DOHH2 (cell line): ENCODE measurements at regions not wholly inside any gene's neighbourhood (a gene's known extent, or its start where the extent isn't known, plus 50 kb on each side); places are given as distances from the start of the nearest gene placed in this dataset.

Source experiments
- H3F3A ChIP-seq: fragments of 200-600 bp; sonication (generic), shearing (Covaris generic); 2 replicates; pipeline ENCODE4 v1.6.0; 2016; ENCODE audit warnings: antibody characterized with exemption, mild to moderate bottlenecking; ENCODE audit not compliant: control insufficient read depth, insufficient read depth
- H3K27ac ChIP-seq: fragments of 200-600 bp; sonication (generic); 2 replicates; pipeline ENCODE4 v1.5.1; 2014; ENCODE audit warnings: low read depth, mild to moderate bottlenecking, low read length, moderate library complexity
- H3K27me3 ChIP-seq: fragments of 200-600 bp; sonication (generic); 2 replicates; pipeline ENCODE4 v1.6.1; 2014; ENCODE audit warnings: mild to moderate bottlenecking, low read length, mixed read lengths; ENCODE audit not compliant: control insufficient read depth
- H3K36me3 ChIP-seq: fragments of 200-600 bp; sonication (generic); 2 replicates; pipeline ENCODE4 v1.6.1; 2014; ENCODE audit warnings: mild to moderate bottlenecking, low read length, moderate library complexity, mixed read lengths; ENCODE audit not compliant: control insufficient read depth
- H3K4me1 ChIP-seq: fragments of 200-600 bp; sonication (generic); 2 replicates; pipeline ENCODE4 v1.6.1; 2014; ENCODE audit warnings: mild to moderate bottlenecking, low read length, mixed read lengths; ENCODE audit not compliant: control insufficient read depth
- H3K4me2 ChIP-seq: fragments of 200-600 bp; sonication (generic); 2 replicates; pipeline ENCODE4 v1.6.0; 2014; ENCODE audit warnings: mild to moderate bottlenecking, low read length, moderate library complexity
- H3K4me3 ChIP-seq: fragments of 200-600 bp; sonication (generic); 2 replicates; pipeline ENCODE4 v1.5.1; 2014; ENCODE audit warnings: mild to moderate bottlenecking, low read length, mixed read lengths
- H3K79me2 ChIP-seq: fragments of 200-600 bp; sonication (generic); 2 replicates; pipeline ENCODE4 v1.6.1; 2014; ENCODE audit warnings: mild to moderate bottlenecking, low read length, mixed read lengths; ENCODE audit not compliant: control insufficient read depth
- H3K9me2 ChIP-seq: fragments of 200-600 bp; sonication (generic); replicated peaks from 2 replicates; pipeline ENCODE4 v1.6.1; 2014; ENCODE audit warnings: mild to moderate bottlenecking, low read length, mixed read lengths; ENCODE audit not compliant: control insufficient read depth
- H3K9me3 ChIP-seq: fragments of 200-600 bp; sonication (generic); 2 replicates; pipeline ENCODE4 v1.6.1; 2014; ENCODE audit warnings: antibody characterized with exemption, low read length, mixed read lengths; ENCODE audit not compliant: control insufficient read depth, insufficient read depth
- H4K20me1 ChIP-seq: fragments of 200-600 bp; sonication (generic); 2 replicates; pipeline ENCODE4 v1.6.0; 2014; ENCODE audit warnings: low read depth, mild to moderate bottlenecking, antibody characterized with exemption, low read length, moderate library complexity; ENCODE audit not compliant: control insufficient read depth, insufficient read depth
- EZH2phosphoT487 ChIP-seq: fragments of 200-600 bp; sonication (generic); IDR thresholded peaks from 2 replicates; pipeline ENCODE4 v1.6.1; 2017; ENCODE audit warnings: borderline replicate concordance, mild to moderate bottlenecking, antibody characterized with exemption, low read length, moderate library complexity, mixed read lengths
- TF ChIP-seq, protein P1 (sequence below): fragments of 200-600 bp; sonication (generic); IDR thresholded peaks from one replicate; pipeline ENCODE4 v1.5.1; 2014; ENCODE audit warnings: antibody characterized with exemption, mild to moderate bottlenecking, low read depth, low read length; ENCODE audit not compliant: poor library complexity, severe bottlenecking

DNA sequence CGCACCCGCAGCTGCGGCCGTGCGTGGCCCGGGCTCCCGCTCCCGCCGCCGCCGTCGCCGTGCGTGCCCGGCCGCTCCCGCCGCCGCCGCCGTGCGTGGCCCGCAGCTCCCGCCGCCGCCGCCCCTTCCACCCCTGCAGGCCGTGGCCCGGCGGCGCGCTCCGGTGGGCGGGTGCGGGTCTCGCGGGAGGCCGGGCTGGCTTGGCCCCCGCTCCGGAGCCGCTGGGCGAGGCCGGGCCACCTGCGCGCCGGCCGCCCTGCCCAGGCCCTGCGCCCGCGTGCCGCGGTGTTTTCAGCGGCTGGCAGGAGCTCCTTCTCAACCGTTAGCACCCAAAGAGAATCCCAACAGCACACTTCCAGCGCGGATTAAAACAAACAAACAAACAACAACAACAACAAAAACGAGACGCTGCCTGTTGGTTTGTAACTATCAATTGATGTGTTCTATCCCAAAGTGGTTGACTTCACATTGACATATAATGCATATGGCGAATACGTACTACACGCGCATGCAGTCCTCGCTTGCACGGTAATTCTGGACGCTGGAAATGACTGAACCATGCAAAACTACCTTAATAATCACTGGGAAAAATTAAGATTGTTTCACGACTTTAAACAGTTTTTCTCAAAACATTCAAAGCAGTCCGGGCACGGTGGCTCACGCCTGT lies 113.7 kb upstream of the GOLGA8J start:
- Histone ChIP-seq H3K4me2 (no peak overlapping the region), H3K27me3 (no peaks in the 10 kb centered on the region), H3K9me2 (no peaks in the 10 kb centered on the region), H3K79me2 (no peaks in the 10 kb centered on the region), H3K4me1 (no peaks in the 10 kb centered on the region), H3K36me3 (no peaks in the 10 kb centered on the region), H3K9me3 (no peaks in the 10 kb centered on the region; the same call in 1 of the 2 replicates), H3F3A (no peaks in the 10 kb centered on the region), H3K27ac (no peak overlapping the region), H4K20me1 (no peaks in the 10 kb centered on the region), H3K4me3 (no peak overlapping the region)
- TF ChIP-seq EZH2phosphoT487, result no peak
- TF ChIP-seq, protein P1, sequence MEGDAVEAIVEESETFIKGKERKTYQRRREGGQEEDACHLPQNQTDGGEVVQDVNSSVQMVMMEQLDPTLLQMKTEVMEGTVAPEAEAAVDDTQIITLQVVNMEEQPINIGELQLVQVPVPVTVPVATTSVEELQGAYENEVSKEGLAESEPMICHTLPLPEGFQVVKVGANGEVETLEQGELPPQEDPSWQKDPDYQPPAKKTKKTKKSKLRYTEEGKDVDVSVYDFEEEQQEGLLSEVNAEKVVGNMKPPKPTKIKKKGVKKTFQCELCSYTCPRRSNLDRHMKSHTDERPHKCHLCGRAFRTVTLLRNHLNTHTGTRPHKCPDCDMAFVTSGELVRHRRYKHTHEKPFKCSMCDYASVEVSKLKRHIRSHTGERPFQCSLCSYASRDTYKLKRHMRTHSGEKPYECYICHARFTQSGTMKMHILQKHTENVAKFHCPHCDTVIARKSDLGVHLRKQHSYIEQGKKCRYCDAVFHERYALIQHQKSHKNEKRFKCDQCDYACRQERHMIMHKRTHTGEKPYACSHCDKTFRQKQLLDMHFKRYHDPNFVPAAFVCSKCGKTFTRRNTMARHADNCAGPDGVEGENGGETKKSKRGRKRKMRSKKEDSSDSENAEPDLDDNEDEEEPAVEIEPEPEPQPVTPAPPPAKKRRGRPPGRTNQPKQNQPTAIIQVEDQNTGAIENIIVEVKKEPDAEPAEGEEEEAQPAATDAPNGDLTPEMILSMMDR, result no peak

DNA sequence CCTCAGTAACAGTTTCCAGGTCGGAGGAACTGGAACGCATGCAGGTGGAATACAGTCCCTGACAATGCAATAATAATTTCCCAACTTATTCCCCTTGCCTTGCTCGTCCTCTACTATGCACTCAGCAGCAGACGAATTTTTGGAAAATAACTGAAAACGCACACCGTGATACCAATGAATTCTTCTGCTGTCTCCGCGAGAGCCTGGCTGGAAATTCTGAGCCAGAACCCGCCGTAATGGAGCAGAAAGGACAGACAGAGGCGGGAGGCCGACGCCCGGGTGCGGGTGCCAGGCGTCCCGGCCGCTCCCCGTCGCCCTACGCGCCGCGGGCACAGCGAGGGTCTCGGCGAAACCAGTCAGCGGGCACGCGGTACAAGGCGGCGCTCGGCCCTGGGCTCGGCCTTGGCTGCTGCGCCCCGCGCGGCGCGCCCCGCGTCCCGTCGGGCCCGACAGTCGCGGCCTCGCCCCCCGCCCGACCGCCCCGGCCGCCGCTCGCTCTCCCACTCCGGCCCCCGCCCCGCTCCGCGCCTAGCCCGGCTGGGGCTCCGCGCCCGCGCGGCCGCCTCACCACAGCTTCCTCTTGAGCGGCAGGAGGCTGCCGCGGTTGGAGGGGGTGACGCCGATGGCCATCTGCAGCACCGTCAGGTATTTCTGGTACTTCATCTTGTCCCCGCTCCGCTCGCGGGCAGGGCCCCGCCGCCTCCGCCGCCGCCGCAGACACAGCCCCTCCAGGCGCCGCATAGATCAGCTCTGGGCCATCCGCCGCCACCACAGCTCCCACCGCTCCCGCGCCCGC lies 114.5 kb upstream of the GOLGA8J start:
- Histone ChIP-seq H3F3A (no peaks in the 10 kb centered on the region), H3K36me3 (no peaks in the 10 kb centered on the region), H3K4me1 (no peaks in the 10 kb centered on the region), H3K9me3 (no peaks in the 10 kb centered on the region; the same call in 1 of the 2 replicates), H3K79me2 (no peaks in the 10 kb centered on the region), H3K27me3 (no peaks in the 10 kb centered on the region), H3K27ac (no peak overlapping the region), H3K9me2 (no peaks in the 10 kb centered on the region), H4K20me1 (no peaks in the 10 kb centered on the region), H3K4me3 (no peak overlapping the region), H3K4me2 (no peak overlapping the region)
- TF ChIP-seq, protein P1, result no peak
- TF ChIP-seq EZH2phosphoT487, result no peak

DNA sequence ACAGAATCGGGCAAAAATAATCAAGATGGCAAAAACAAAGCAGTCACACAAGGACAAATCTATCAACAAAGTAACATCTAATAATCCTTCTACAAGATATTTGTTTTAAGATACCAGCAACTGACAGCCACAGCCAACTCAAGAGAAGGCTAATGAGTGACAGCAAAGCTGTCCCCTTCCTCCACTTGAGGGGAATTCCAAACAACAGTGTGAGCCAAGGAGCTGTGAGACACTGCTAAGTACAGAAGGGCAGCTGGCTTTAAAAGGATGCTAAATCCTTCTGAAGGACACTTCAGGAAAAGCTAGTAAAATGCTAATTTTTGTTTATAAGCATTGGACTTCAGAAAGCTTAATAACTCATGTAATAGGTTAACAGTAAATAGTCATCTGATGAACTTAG lies 120.3 kb upstream of the GOLGA8J start:
- Histone ChIP-seq H3K9me2 (no peaks in the 10 kb centered on the region), H3K4me2 (no peak overlapping the region), H3K27ac (no peak overlapping the region), H3K4me1 (no peaks in the 10 kb centered on the region), H3K4me3 (no peak overlapping the region), H3K36me3 (no peaks in the 10 kb centered on the region), H3K79me2 (no peaks in the 10 kb centered on the region), H4K20me1 (no peaks in the 10 kb centered on the region), H3K9me3 (no peaks in the 10 kb centered on the region), H3K27me3 (0 out of 2 replicates have a peak, but pooled peaks cover 3% of the 10 kb centered on the region), H3F3A (no peaks in the 10 kb centered on the region)
- TF ChIP-seq, protein P1, result no peak
- TF ChIP-seq EZH2phosphoT487, result no peak
